ENCODE measurements at regions not wholly inside any gene's neighbourhood (a gene's known extent, or its start where the extent isn't known, plus 50 kb on each side); places are given as distances from the start of the nearest gene placed in this dataset.

DNA sequence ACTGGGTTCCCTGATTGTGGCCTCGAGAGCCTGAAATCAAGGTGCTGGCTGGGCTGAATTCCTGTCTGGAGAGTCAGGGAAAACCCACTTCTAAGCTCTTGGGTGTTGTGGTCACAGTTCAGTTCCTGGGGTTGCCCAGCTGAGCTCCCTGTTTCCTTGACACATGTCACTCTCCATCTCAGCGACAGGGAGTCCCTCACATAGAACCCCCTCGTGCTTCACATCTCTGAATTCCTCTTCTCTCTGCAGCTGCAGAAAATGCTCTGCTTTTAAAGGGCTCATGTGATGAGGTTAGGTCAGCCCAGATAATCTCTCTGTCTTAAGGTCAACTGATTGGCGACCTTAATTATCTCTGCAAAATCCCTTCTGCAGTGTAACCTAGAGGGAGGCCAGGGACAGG lies 53.5 kb upstream of the NFIL3 start:
- FAIRE-seq (no peak), DNase-seq (ENCODE audit: low read depth in 1 of 2, low spot score in 2 of 2) (no peak)
- no peak overlapping the region for H3K23ac ChIP-seq (ENCODE audit: insufficient read length)
- H2BK120ac ChIP-seq (replicated peaks; ENCODE audit: low read depth, low read length): no peak overlapping the region
- H3K79me2 ChIP-seq (ENCODE audit: control insufficient read depth in 1 of 2, insufficient read depth in 2 of 2, low read length in 2 of 2): no peaks in the 10 kb centered on the region
- WGBS, 2 experiments (ENCODE audit: extremely low coverage in 1 of 2, insufficient coverage in 1 of 2, insufficient read length in 1 of 2, insufficient replicate concordance in 2 of 2, low coverage in 1 of 2, low lambda C conversion rate in 2 of 2, missing lambda C conversion rate in 1 of 2): 84% methylated on average over 4 of the region's 4 CpGs; no CpG with 5 or more reads in 1 of the 2 experiments
- H3K4me3 ChIP-seq (ENCODE audit: extremely low read depth in 1 of 4, insufficient read depth in 2 of 4, low read depth in 3 of 4, low read length in 4 of 4): no peak overlapping the region
- no peak overlapping the region for H2BK12ac ChIP-seq (ENCODE audit: low read depth, low read length)
- H3K9me3 ChIP-seq (ENCODE audit: insufficient read depth in 2 of 2, low read depth in 1 of 2, low read length in 1 of 2): peaks cover 5 to 6% of the 10 kb centered on the region in 2 experiments; a peak in 3 of 4 replicates
- no peaks in the 10 kb centered on the region for H3K36me3 ChIP-seq (ENCODE audit: control insufficient read depth in 2 of 4, insufficient read depth in 4 of 4, low read length in 3 of 4)
- H3K4me2 ChIP-seq (ENCODE audit: insufficient read depth in 1 of 2, low read depth in 2 of 2, low read length in 2 of 2): no peak overlapping the region
- no peak overlapping the region for H4K5ac ChIP-seq (ENCODE audit: insufficient read length, low read depth, low read length)
- H4K91ac ChIP-seq (replicated peaks; ENCODE audit: insufficient read length, low read length): no peak overlapping the region
- H3K79me1 ChIP-seq (ENCODE audit: low read depth, low read length): no peaks in the 10 kb centered on the region
- no peak for TF ChIP-seq CBX5 (IDR thresholded peaks at IDR 0.05; ENCODE audit: low read depth, low read length)
- no peak for TF ChIP-seq CTBP2 (IDR thresholded peaks at IDR 0.05; ENCODE audit: borderline replicate concordance, insufficient read depth, insufficient read length, low read length)
- TF ChIP-seq NRF1 (IDR thresholded peaks at IDR 0.05; ENCODE audit: low read depth, low read length): no peak
- no peak for TF ChIP-seq CEBPB (IDR thresholded peaks at IDR 0.05; ENCODE audit: low read depth, low read length)
- TF ChIP-seq, protein P1, sequence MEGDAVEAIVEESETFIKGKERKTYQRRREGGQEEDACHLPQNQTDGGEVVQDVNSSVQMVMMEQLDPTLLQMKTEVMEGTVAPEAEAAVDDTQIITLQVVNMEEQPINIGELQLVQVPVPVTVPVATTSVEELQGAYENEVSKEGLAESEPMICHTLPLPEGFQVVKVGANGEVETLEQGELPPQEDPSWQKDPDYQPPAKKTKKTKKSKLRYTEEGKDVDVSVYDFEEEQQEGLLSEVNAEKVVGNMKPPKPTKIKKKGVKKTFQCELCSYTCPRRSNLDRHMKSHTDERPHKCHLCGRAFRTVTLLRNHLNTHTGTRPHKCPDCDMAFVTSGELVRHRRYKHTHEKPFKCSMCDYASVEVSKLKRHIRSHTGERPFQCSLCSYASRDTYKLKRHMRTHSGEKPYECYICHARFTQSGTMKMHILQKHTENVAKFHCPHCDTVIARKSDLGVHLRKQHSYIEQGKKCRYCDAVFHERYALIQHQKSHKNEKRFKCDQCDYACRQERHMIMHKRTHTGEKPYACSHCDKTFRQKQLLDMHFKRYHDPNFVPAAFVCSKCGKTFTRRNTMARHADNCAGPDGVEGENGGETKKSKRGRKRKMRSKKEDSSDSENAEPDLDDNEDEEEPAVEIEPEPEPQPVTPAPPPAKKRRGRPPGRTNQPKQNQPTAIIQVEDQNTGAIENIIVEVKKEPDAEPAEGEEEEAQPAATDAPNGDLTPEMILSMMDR (IDR thresholded peaks at IDR 0.05; ENCODE audit: control extremely low read depth in 1 of 3, insufficient read depth in 1 of 3, low read depth in 1 of 3, low read length in 3 of 3): no peak
- no peak for TF ChIP-seq SUZ12 (IDR thresholded peaks at IDR 0.05; ENCODE audit: low read length)
- no peak for TF ChIP-seq EZH2 (IDR thresholded peaks at IDR 0.05; ENCODE audit: low read depth, low read length, severe bottlenecking)
- TF ChIP-seq SP1 (IDR thresholded peaks at IDR 0.05; ENCODE audit: low read depth, low read length): no peak
- POLR2A ChIA-PET (ENCODE audit: partially characterized antibody): no interaction called here
- no peak overlapping the region for H2BK5ac ChIP-seq (ENCODE audit: low read depth, low read length)
- no peak overlapping the region for H3K56ac ChIP-seq (replicated peaks; ENCODE audit: insufficient read length, low read depth, low read length)
- CTCF ChIA-PET (ENCODE audit: partially characterized antibody): no interaction called here
- H3K18ac ChIP-seq (ENCODE audit: extremely low read depth, low read length): no peak overlapping the region
- H3K9ac ChIP-seq (replicated peaks in 1 of 4; ENCODE audit: extremely low read depth in 1 of 4, low read depth in 3 of 4, low read length in 3 of 4): no peak overlapping the region
- H2BK15ac ChIP-seq (ENCODE audit: low read length): no peak overlapping the region
- no peak overlapping the region for H3K27ac ChIP-seq (ENCODE audit: low read depth, low read length)
- no peaks in the 10 kb centered on the region for H3K23me2 ChIP-seq (ENCODE audit: low read depth, low read length)
- H2AK5ac ChIP-seq (ENCODE audit: low read depth, low read length): no peak overlapping the region
- no peak overlapping the region for H4K8ac ChIP-seq (ENCODE audit: extremely low read depth, insufficient read depth, low read length)
- H3K14ac ChIP-seq (ENCODE audit: insufficient read length): no peak overlapping the region
- H3K4ac ChIP-seq (replicated peaks; ENCODE audit: insufficient read length, low read depth, low read length): no peak overlapping the region
- H3K27me3 ChIP-seq (replicated peaks in 1 of 4; ENCODE audit: control insufficient read depth in 3 of 4, extremely low read depth in 1 of 4, insufficient read depth in 3 of 4, low read length in 3 of 4): no peaks in the 10 kb centered on the region
- no peaks in the 10 kb centered on the region for H4K20me1 ChIP-seq (replicated peaks in 1 of 2; ENCODE audit: control insufficient read depth in 1 of 2, insufficient read depth in 2 of 2, low read length in 2 of 2)
- peak overlapping the region; percentile 54; the same call in 1 of the 2 replicates for H2AFZ ChIP-seq (ENCODE audit: low read length)
- no peak overlapping the region for H2BK20ac ChIP-seq (ENCODE audit: low read length)
- no peaks in the 10 kb centered on the region for H3K4me1 ChIP-seq (replicated peaks in 1 of 4; ENCODE audit: control insufficient read depth in 3 of 4, insufficient read depth in 4 of 4, low read length in 3 of 4)

Data from H1 (cell line).